ENCODE measurements at regions not wholly inside any gene's neighbourhood (a gene's known extent, or its start where the extent isn't known, plus 50 kb on each side); places are given as distances from the start of the nearest gene placed in this dataset.

DNA sequence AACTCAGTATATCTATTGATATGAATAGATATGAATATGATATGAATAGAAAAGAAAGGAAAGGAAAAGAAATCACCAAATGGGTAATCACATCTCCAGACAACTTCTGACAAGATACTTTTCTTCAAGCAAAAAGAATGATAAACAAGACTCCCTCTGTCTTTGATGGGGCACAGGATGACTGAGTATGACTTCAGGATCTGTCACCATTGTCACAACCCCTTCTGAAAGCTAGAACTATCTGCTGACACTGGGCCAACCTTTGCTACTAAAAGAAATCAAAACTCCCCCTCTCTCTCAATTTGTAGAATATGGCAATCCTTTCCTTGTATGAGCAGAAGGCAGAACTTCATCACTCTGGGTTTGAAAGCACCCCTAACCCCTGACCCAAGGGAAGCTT is 267.2 kb upstream of the RASGEF1B start:
- TF ChIP-seq POLR2A (IDR thresholded peaks at IDR 0.05; ENCODE audit: control extremely low read depth in 1 of 2, low read depth in 2 of 2, low read length in 2 of 2) (no peak), EZH2 (IDR thresholded peaks at IDR 0.05; ENCODE audit: low read depth, low read length, severe bottlenecking) (no peak), TEAD4 (IDR thresholded peaks at IDR 0.05; ENCODE audit: low read depth, low read length) (no peak), TCF12 (IDR thresholded peaks at IDR 0.05; ENCODE audit: low read depth, low read length) (no peak), YY1 (IDR thresholded peaks at IDR 0.05; ENCODE audit: low read depth, low read length) (no peak), TAF1 (IDR thresholded peaks at IDR 0.05; ENCODE audit: low read depth, low read length) (no peak), HDAC2 (IDR thresholded peaks at IDR 0.05; ENCODE audit: borderline replicate concordance in 1 of 2, low read depth in 2 of 2, low read length in 2 of 2) (no peak), RFX5 (IDR thresholded peaks at IDR 0.05; ENCODE audit: borderline replicate concordance, low read depth, low read length) (no peak), POLR2AphosphoS5 (IDR thresholded peaks at IDR 0.05; ENCODE audit: low read depth, low read length) (no peak), SP4 (IDR thresholded peaks at IDR 0.05; ENCODE audit: low read length) (no peak)
- TF ChIP-seq, protein P1, sequence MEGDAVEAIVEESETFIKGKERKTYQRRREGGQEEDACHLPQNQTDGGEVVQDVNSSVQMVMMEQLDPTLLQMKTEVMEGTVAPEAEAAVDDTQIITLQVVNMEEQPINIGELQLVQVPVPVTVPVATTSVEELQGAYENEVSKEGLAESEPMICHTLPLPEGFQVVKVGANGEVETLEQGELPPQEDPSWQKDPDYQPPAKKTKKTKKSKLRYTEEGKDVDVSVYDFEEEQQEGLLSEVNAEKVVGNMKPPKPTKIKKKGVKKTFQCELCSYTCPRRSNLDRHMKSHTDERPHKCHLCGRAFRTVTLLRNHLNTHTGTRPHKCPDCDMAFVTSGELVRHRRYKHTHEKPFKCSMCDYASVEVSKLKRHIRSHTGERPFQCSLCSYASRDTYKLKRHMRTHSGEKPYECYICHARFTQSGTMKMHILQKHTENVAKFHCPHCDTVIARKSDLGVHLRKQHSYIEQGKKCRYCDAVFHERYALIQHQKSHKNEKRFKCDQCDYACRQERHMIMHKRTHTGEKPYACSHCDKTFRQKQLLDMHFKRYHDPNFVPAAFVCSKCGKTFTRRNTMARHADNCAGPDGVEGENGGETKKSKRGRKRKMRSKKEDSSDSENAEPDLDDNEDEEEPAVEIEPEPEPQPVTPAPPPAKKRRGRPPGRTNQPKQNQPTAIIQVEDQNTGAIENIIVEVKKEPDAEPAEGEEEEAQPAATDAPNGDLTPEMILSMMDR (IDR thresholded peaks at IDR 0.05; ENCODE audit: control extremely low read depth in 1 of 3, insufficient read depth in 1 of 3, low read depth in 1 of 3, low read length in 3 of 3) = no peak
- TF ChIP-seq, protein P2, sequence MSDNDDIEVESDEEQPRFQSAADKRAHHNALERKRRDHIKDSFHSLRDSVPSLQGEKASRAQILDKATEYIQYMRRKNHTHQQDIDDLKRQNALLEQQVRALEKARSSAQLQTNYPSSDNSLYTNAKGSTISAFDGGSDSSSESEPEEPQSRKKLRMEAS (IDR thresholded peaks at IDR 0.05) = no peak
- TF ChIP-seq, protein P3, sequence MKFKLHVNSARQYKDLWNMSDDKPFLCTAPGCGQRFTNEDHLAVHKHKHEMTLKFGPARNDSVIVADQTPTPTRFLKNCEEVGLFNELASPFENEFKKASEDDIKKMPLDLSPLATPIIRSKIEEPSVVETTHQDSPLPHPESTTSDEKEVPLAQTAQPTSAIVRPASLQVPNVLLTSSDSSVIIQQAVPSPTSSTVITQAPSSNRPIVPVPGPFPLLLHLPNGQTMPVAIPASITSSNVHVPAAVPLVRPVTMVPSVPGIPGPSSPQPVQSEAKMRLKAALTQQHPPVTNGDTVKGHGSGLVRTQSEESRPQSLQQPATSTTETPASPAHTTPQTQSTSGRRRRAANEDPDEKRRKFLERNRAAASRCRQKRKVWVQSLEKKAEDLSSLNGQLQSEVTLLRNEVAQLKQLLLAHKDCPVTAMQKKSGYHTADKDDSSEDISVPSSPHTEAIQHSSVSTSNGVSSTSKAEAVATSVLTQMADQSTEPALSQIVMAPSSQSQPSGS (IDR thresholded peaks at IDR 0.05; ENCODE audit: low read length) = no peak

Data from H1 (cell line).